ENCODE measurements at regions not wholly inside any gene's neighbourhood (a gene's known extent, or its start where the extent isn't known, plus 50 kb on each side); places are given as distances from the start of the nearest gene placed in this dataset.

DNA sequence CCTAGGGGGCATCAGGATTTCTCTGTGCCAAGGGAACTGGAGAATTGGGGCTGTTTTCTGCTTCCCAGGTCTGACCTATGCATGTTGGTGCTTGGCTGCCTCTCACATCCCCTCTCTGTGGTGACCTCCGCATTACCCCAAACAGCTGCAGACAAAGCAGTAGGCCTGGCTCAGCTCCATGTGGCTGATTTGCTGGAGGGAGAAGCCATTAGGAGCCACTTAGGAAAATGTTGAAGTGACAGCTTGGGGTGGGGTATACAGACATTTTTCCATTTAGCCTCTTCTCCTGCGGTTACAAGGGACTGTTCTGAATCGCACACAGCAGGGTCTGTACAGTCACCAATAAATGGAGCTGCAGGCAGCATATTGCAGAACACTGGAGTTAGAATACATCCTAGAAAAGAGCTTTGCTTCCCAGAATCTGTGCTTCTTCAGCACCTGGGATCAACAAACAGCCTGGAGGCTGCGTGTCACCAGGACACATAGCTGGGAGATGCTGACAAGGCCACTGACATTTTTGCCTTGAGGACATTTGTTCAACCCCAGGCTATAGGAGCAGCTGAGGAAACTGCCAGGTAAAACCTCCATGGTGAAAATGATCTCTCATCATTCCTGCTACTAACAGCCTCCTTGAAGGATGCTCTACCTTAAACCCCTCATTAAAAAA, 335.3 kb downstream of the DIRAS2 start:
- ATAC-seq (ENCODE audit: low read depth in 2 of 2), result no peak
- Mint-ChIP-seq H3K36me3 (no peaks in the 10 kb centered on the region), H3K4me1 (peaks cover 0 to 3% (median 0%) of the 10 kb centered on the region in 3 donors), H3K9me3 (no peaks in the 10 kb centered on the region), H3K27ac (no peak overlapping the region), H3K4me3 (no peak overlapping the region), H3K27me3 (peaks cover 40 to 62% (median 47%) of the 10 kb centered on the region in 3 donors)
- no peak for DNase-seq

DNA sequence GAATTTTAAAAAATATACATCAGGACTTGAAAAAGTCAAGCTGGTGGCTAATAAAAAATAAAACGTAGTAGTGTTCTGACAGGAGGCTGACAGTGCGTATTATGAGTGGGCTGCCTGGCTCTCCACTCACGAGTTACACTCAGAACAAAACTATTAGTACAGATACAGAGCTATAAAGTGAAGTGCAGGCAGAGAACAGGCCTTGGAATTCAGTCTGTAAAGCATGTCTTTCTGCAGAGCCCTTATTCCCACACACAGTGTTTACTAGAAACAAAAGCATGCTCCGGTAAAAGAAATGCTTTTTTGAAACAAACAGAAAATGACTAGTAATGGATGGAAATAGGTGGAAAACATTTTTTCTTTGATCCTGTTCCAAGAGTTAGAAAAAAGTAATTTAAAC, 334.7 kb downstream of the DIRAS2 start:
- no peak overlapping the region for H3K27ac Mint-ChIP-seq
- no peak for ATAC-seq (ENCODE audit: low read depth in 2 of 2)
- no peak for DNase-seq
- no peaks in the 10 kb centered on the region for H3K36me3 Mint-ChIP-seq
- H3K27me3 Mint-ChIP-seq, result peaks cover 37 to 56% (median 41%) of the 10 kb centered on the region in 3 donors
- H3K9me3 Mint-ChIP-seq, result no peaks in the 10 kb centered on the region
- no peak overlapping the region for H3K4me3 Mint-ChIP-seq
- peaks cover 0 to 3% (median 0%) of the 10 kb centered on the region in 3 donors for H3K4me1 Mint-ChIP-seq

DNA sequence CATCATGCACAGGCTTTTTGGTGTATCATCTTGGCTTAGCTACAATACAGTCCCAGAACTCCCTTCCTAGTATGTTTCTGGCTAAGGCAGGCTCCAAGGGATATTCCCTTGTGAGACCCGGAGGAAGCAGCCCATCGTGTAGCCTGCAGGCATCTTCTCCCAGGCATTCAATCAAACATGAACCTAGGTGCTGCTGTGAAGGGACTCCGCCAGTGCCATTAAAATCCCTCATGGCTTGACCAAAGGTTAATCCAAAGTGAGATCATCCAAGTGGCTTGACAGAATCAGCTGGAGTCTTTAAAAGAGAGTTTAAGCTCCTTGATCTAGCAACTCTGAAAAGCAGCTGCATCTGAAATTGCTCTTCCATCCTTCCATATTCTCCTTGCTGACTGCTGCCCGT, 333.9 kb downstream of the DIRAS2 start:
- no peak overlapping the region for H3K27ac Mint-ChIP-seq
- DNase-seq, result no peak
- no peaks in the 10 kb centered on the region for H3K36me3 Mint-ChIP-seq
- H3K9me3 Mint-ChIP-seq, result no peaks in the 10 kb centered on the region
- H3K4me1 Mint-ChIP-seq, result peaks cover 0 to 3% (median 0%) of the 10 kb centered on the region in 3 donors
- H3K4me3 Mint-ChIP-seq, result no peak overlapping the region
- peaks cover 37 to 48% (median 37%) of the 10 kb centered on the region in 3 donors for H3K27me3 Mint-ChIP-seq
- no peak for ATAC-seq (ENCODE audit: low read depth in 2 of 2)

DNA sequence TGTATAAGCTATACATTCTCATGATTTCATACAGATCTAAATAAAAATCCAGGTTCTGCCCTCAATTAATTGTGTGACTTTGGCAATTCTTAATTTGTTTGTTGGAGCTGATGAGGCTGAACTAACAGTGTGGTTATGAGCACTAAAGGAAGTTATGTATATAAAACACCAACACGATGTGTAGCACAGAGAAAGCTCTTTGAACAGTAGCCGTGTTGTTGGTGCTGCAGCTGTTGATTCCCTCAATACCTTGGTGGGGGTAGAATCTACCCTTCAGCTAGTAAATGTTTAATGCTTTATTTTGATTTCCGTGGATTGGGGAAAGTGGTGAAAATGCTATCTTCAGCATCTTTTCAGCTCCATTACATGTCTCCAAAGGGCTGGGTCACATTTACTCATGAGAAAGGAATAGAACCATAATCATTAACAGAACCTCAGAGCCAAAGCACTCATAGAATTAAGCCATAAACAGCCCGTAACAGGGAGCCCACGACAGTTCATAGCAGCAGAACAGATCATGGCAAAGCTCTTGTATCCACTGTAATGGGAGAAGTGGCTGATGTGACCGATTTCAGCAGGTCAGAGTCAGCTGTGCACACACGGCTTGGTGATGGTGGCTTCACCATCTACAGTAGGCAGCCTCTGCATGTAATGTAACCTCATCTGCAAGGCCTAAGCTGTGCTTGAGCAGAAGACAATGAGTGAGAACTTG, 332.7 kb downstream of the DIRAS2 start:
- Mint-ChIP-seq H3K36me3 (no peaks in the 10 kb centered on the region), H3K9me3 (no peaks in the 10 kb centered on the region), H3K27me3 (peaks cover 30 to 35% (median 30%) of the 10 kb centered on the region in 3 donors), H3K4me3 (peak overlapping the region in 1 of 8 donors; percentile 24), H3K27ac (no peak overlapping the region), H3K4me1 (peaks cover 0 to 3% (median 0%) of the 10 kb centered on the region in 3 donors)
- ATAC-seq (ENCODE audit: low read depth in 2 of 2) (no peak), DNase-seq (no peak)

DNA sequence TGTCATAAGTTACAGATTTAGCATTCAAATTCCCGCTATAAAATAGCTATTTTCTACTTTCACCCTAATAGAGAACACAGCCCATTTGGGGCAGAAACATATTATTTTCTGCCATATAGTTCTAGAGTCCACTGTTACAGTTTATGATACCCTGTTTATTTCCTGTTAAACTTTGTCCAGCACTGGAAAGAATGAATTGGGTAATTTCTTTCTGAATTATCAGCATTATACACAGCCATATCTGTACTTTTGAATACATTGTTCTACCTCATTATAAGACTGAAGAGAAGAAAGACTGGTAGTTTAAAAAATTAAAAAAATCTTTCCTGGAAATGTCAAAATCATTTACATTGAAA, 332.1 kb downstream of the DIRAS2 start:
- Mint-ChIP-seq H3K4me1 (peaks cover 0 to 3% (median 0%) of the 10 kb centered on the region in 3 donors), H3K36me3 (no peaks in the 10 kb centered on the region), H3K27me3 (peaks cover 26 to 31% (median 27%) of the 10 kb centered on the region in 3 donors), H3K9me3 (no peaks in the 10 kb centered on the region), H3K4me3 (no peak overlapping the region), H3K27ac (peak overlapping the region in 1 of 6 donors; percentile 18)
- no peak for ATAC-seq (ENCODE audit: low read depth in 2 of 2)
- no peak for DNase-seq

DNA sequence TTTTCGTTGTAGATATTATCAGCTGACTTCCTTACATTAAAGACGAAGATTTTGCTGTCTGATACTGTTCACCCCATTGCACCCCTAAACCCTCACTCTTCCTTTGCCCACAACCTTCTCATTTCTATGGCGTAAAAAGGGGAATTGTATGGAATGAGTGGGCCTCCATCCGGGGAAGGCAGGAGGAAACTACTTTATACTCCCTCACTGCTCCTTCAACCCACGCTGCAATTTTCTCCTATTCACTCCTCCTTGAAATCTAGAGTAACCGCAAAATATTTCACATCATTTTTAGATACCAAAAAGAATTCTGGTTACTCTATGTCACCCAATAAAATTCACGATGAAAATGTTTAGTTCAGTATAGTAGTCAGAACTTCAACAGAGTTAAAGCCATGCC, 330.8 kb downstream of the DIRAS2 start:
- Mint-ChIP-seq H3K4me1 (no peaks in the 10 kb centered on the region), H3K27me3 (peaks cover 22 to 26% (median 26%) of the 10 kb centered on the region in 3 donors), H3K4me3 (no peak overlapping the region), H3K27ac (peak overlapping the region in 1 of 6 donors; percentile 76), H3K9me3 (no peaks in the 10 kb centered on the region), H3K36me3 (no peaks in the 10 kb centered on the region)
- no peak for DNase-seq
- ATAC-seq (ENCODE audit: low read depth in 2 of 2), result no peak

DNA sequence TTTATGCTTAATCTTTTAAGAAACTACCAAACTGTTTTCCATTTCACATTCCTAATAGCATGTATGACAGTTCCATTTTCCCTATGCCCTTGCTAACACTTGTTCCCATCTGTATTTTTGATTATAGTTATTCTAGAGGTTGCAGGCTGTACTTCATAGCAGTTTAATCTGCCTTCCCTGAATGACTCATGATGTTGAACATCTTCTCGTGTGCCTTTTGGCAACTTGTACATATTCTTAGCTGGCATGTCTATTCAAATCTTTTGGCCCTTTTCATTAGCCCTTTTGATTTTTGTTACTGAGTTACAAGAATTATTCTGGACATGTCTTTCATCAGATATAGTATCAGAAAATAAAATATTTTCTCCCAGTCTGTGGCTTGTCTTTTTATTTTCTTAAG, 320.3 kb downstream of the DIRAS2 start:
- no peak overlapping the region for H3K27ac Mint-ChIP-seq
- no peak overlapping the region for H3K4me3 Mint-ChIP-seq
- no peaks in the 10 kb centered on the region for H3K36me3 Mint-ChIP-seq
- no peaks in the 10 kb centered on the region for H3K9me3 Mint-ChIP-seq
- H3K27me3 Mint-ChIP-seq, result peaks cover 14 to 37% (median 20%) of the 10 kb centered on the region in 3 donors
- ATAC-seq (ENCODE audit: low read depth in 2 of 2), result no peak
- DNase-seq, result no peak
- H3K4me1 Mint-ChIP-seq, result no peaks in the 10 kb centered on the region

DNA sequence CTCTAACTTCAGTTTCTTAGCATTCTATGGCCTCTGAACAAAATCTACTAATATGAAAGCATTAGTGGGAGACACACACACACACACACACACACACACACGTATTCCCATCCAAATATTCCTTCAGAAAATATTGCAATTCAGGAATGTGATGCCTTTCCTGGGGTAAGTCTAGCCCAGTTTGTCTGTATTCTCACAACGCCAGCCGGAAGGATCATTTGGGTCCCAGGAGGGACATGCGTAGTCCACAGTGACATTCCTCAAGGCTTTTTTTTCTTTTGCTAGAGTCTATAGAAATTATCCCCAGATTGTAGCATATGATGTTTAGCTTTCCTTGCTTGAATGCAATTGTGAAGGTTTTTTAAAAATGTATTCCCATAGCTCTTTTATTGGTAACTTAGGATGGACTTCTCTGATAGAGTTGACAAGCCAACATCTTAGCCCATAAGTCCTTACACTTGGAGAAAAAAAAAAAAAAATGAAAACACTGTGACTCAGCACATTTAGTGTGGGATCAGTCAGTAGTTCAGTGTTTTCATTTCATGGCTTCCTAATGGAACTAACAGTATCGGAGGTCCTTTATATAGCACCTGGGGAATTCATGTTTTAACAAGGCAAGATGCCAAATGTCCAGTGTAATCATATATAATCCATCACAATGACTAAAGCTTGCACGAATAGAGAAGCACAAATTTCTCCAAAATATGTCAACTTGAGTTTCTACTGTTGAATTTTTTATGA, 316.5 kb downstream of the DIRAS2 start:
- ATAC-seq (ENCODE audit: low read depth in 2 of 2) (no peak), DNase-seq (no peak)
- H3K9me3 Mint-ChIP-seq, result no peaks in the 10 kb centered on the region
- no peak overlapping the region for H3K4me3 Mint-ChIP-seq
- no peaks in the 10 kb centered on the region for H3K4me1 Mint-ChIP-seq
- H3K27me3 Mint-ChIP-seq, result peaks cover 20 to 36% (median 24%) of the 10 kb centered on the region in 3 donors
- no peaks in the 10 kb centered on the region for H3K36me3 Mint-ChIP-seq
- no peak overlapping the region for H3K27ac Mint-ChIP-seq

DNA sequence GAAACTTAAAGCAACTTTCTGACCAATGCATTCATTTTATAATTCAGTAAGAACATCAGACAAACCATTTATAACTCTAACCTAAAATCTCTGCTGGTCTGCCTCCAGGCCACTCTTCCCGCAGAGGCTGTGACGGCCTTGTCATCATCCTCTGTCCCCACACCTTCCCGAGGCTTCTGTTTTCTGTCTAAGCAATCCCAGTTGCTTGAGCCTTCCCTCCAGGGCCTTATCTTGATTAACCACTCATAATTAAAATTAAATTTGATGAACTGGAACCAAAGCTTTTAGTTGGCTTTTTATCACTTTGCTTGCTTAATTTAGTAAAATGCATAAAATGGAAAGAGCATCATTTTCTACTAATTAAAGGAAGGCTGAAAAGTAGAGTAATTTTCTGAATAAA, 312.4 kb downstream of the DIRAS2 start:
- H3K27me3 Mint-ChIP-seq, result peaks cover 43 to 58% (median 53%) of the 10 kb centered on the region in 3 donors
- no peak overlapping the region for H3K27ac Mint-ChIP-seq
- ATAC-seq (ENCODE audit: low read depth in 2 of 2) (no peak), DNase-seq (no peak)
- no peaks in the 10 kb centered on the region for H3K9me3 Mint-ChIP-seq
- H3K36me3 Mint-ChIP-seq, result no peaks in the 10 kb centered on the region
- no peak overlapping the region for H3K4me3 Mint-ChIP-seq
- no peaks in the 10 kb centered on the region for H3K4me1 Mint-ChIP-seq

DNA sequence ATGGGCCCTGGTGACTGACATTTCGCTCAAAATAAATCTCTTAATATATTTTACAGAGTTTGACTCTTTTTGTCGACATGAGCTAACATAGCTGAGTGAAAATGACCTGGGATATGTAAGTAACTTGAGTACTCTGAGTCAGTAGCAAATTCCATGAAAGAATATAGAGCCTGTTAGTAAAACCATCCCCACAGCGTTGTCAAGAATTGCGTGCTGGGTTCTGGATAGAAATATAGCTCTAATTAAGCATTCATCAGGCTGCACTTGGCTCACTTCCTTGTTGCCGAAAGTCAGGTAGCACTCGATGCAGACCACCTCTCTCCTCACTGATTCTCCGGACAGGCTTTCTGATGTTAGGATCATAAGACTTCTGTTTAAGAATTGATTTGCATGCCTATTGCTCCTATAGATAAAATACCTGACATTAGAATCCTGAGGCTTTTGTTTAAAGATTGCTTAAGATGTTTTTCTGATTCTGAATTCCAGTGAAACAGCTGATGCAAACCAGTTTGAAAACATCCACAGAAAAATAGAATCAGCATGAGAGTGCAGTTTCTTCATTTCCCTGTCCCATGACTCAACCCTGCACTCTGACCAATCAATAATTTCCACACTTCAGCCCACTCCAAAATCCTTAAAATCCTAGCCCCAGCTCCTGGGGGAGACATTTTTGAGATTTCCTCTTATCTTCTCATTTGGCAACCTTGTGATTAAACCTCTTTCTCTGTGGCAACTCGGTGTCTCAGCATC, 310.6 kb downstream of the DIRAS2 start:
- no peak overlapping the region for H3K4me3 Mint-ChIP-seq
- no peaks in the 10 kb centered on the region for H3K9me3 Mint-ChIP-seq
- H3K27ac Mint-ChIP-seq, result no peak overlapping the region
- H3K36me3 Mint-ChIP-seq, result no peaks in the 10 kb centered on the region
- no peak for DNase-seq
- H3K27me3 Mint-ChIP-seq, result peaks cover 35 to 50% (median 44%) of the 10 kb centered on the region in 3 donors
- ATAC-seq (ENCODE audit: low read depth in 2 of 2), result no peak
- H3K4me1 Mint-ChIP-seq, result no peaks in the 10 kb centered on the region

DNA sequence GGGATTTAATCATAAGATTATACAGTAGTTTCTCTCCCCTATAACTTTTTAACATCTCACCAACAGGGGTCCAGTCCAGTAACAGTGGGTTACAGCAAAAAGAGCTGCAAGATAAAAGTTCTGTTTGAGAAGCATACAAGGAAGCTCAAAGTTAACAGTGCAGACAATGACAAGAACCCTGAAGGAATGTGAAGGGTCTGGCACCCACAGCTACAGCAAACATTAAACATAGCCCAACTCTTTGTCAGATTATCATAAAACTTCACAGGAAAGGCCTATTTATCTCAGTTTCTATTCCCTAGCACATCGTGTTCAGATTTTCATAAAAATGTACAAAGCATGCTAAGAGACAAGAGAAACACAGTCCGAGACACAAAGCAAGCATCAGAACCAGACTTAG, 309.4 kb downstream of the DIRAS2 start:
- Mint-ChIP-seq H3K4me3 (no peak overlapping the region), H3K4me1 (no peaks in the 10 kb centered on the region), H3K36me3 (no peaks in the 10 kb centered on the region), H3K27ac (no peak overlapping the region), H3K27me3 (peaks cover 36 to 40% (median 38%) of the 10 kb centered on the region in 3 donors), H3K9me3 (no peaks in the 10 kb centered on the region)
- no peak for ATAC-seq (ENCODE audit: low read depth in 2 of 2)
- DNase-seq, result no peak

DNA sequence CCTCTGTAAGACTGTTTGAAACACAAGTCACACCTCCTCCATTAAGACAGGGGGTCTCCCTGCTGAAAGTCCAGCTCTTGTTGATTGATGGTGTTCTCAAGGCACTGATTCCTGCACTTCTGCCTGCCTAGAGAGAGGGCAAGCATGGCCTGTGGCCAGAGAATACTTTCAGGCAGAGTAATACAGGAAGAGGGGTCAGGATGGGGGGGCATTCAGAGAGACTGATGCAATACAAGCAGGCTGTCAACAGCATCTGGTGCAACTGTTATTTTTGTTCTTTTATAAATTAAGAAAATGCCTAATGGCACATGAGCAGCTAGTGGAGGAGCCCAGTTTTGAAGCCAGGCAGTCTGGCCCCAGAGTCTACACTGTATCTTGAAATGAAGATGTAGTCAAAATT, 302.2 kb downstream of the DIRAS2 start:
- Mint-ChIP-seq H3K36me3 (no peaks in the 10 kb centered on the region), H3K27ac (no peak overlapping the region), H3K27me3 (peaks cover 33 to 50% (median 46%) of the 10 kb centered on the region in 3 donors), H3K9me3 (peaks cover 0 to 3% (median 0%) of the 10 kb centered on the region in 7 donors), H3K4me1 (no peaks in the 10 kb centered on the region), H3K4me3 (no peak overlapping the region)
- ATAC-seq (ENCODE audit: low read depth in 2 of 2) (no peak), DNase-seq (no peak)

DNA sequence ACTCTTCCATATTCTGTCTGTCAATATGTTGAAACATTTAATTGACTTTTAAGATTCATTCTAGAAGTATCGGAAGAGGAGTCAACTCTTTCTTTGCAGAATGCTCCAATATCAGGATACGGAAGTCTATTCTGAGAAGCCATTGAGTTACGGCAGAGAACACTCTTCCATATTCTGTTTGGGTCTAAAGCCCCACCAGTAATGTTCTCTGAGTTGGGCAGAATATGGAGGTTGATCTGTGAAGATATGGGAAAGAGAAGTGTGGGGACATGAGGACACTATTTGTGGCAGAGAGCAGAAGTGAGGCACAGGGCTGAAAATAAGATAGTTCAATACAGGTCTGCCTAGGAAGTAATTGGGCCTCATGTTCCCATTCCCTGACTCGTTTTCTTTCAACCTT, 300.0 kb downstream of the DIRAS2 start:
- peaks cover 0 to 3% (median 0%) of the 10 kb centered on the region in 7 donors for H3K9me3 Mint-ChIP-seq
- DNase-seq (no peak), ATAC-seq (ENCODE audit: low read depth in 2 of 2) (no peak)
- no peak overlapping the region for H3K27ac Mint-ChIP-seq
- H3K36me3 Mint-ChIP-seq, result no peaks in the 10 kb centered on the region
- peaks cover 50 to 57% (median 52%) of the 10 kb centered on the region in 3 donors for H3K27me3 Mint-ChIP-seq
- H3K4me3 Mint-ChIP-seq, result no peak overlapping the region
- H3K4me1 Mint-ChIP-seq, result no peaks in the 10 kb centered on the region
